Fibroblast of villous mesenchyme (primary cell): ENCODE measurements at regions not wholly inside any gene's neighbourhood (a gene's known extent, or its start where the extent isn't known, plus 50 kb on each side); places are given as distances from the start of the nearest gene placed in this dataset.
A peak's percentile ranks its signal among the peaks of the same experiment; 100 is the strongest.

Experiments used
- DNase-seq: peaks from one replicate; pipeline ENCODE4 v3.0.0-alpha.2; 2010; ENCODE audit warnings: low read depth
- H3K4me3 ChIP-seq: 2 replicates; pipeline ENCODE4 v1.5.1; 2011; ENCODE audit warnings: low read depth, mild to moderate bottlenecking, low read length
- CTCF ChIP-seq: IDR thresholded peaks from 2 replicates; pipeline ENCODE4 v1.5.1; 2012; ENCODE audit warnings: low read depth, mild to moderate bottlenecking, low read length; ENCODE audit not compliant: insufficient read depth

- TF ChIP-seq CTCF: no peak
- H3K4me3 ChIP-seq: no peak overlapping the region
- no peak for DNase-seq
Measured at GRCh38 chr13:22243469-22244163, 572.7 kb downstream of the FGF9 start.

- no peak for DNase-seq
- no peak overlapping the region for H3K4me3 ChIP-seq
- no peak for TF ChIP-seq CTCF
Measured at GRCh38 chr13:22252281-22252830, 581.5 kb downstream of the FGF9 start.

GRCh38 chr13:22253107-22253506 is 582.2 kb downstream of the FGF9 start:
- no peak overlapping the region for H3K4me3 ChIP-seq
- DNase-seq: no peak
- no peak for TF ChIP-seq CTCF

GRCh38 chr13:22256111-22256639 is 585.3 kb downstream of the FGF9 start:
- TF ChIP-seq CTCF: peak; percentile 31
- DNase-seq: no peak
- no peak overlapping the region for H3K4me3 ChIP-seq

- no peak for DNase-seq
- TF ChIP-seq CTCF: no peak
- no peak overlapping the region for H3K4me3 ChIP-seq
Measured at GRCh38 chr13:22262001-22262885, 591.4 kb downstream of the FGF9 start.

GRCh38 chr13:22263185-22263584 is 592.3 kb downstream of the FGF9 start:
- no peak for DNase-seq
- no peak overlapping the region for H3K4me3 ChIP-seq
- no peak for TF ChIP-seq CTCF
